ENCODE measurements at regions not wholly inside any gene's neighbourhood (a gene's known extent, or its start where the extent isn't known, plus 50 kb on each side); places are given as distances from the start of the nearest gene placed in this dataset.

GRCh38 chr10:4306871-4307270, 519.1 kb upstream of the AKR1E2 start:
- ChIA-PET POLR2A (interaction anchor here (0.6 kb wide), 1 partner anchor 350 kb away, joined by 3 read pairs; no protein-coding TSS in a partner anchor), CTCF (ENCODE audit: low intra/inter-chr PET ratio) (no interaction called here)
- in situ Hi-C loops (cut with MboI), result no loop called here
- TF ChIP-seq MAFK (IDR thresholded peaks at IDR 0.05; ENCODE audit: low read length) (no peak), RBM34 (IDR thresholded peaks at IDR 0.05; ENCODE audit: borderline replicate concordance, insufficient read depth, low read length) (no peak), RBBP5 (IDR thresholded peaks at IDR 0.05; ENCODE audit: borderline replicate concordance, insufficient read depth, low read length, poor library complexity, severe bottlenecking) (no peak), RNF2 (IDR thresholded peaks at IDR 0.05) (no peak), ZNF184 (CRISPR knock-in tag; IDR thresholded peaks at IDR 0.05) (no peak), SREBF2 (CRISPR knock-in tag; IDR thresholded peaks at IDR 0.05) (no peak), GTF3C2 (IDR thresholded peaks at IDR 0.05; ENCODE audit: borderline replicate concordance, extremely low read depth, insufficient read length) (no peak), RBM14 (IDR thresholded peaks at IDR 0.05; ENCODE audit: borderline replicate concordance, insufficient read depth, low read depth, low read length) (no peak), CHD2 (IDR thresholded peaks at IDR 0.05; ENCODE audit: low read depth, low read length) (no peak), TAF9B (IDR thresholded peaks at IDR 0.05; ENCODE audit: partially characterized antibody) (no peak), ZBTB2 (IDR thresholded peaks at IDR 0.05) (no peak), NFXL1 (CRISPR knock-in tag; IDR thresholded peaks at IDR 0.05) (no peak), MTA2 (IDR thresholded peaks at IDR 0.05; ENCODE audit: low read depth) (no peak), THRB (CRISPR knock-in tag; conservative IDR thresholded peaks at IDR 0.05) (no peak), MYC (IDR thresholded peaks at IDR 0.05; ENCODE audit: low read depth, low read length) (no peak), MYC (CRISPR knock-in tag; IDR thresholded peaks at IDR 0.05; ENCODE audit: borderline replicate concordance, low read depth) (no peak), XRCC5 (IDR thresholded peaks at IDR 0.05; ENCODE audit: low read depth, low read length) (no peak), PHB2 (IDR thresholded peaks at IDR 0.05; ENCODE audit: low read depth) (no peak), ZNF785 (CRISPR knock-in tag; IDR thresholded peaks at IDR 0.05) (no peak), ZFP30 (CRISPR knock-in tag; IDR thresholded peaks at IDR 0.05; ENCODE audit: borderline replicate concordance) (no peak), ZNF699 (CRISPR knock-in tag; IDR thresholded peaks at IDR 0.05; ENCODE audit: insufficient replicate concordance) (no peak)
- no peak for ATAC-seq
- H3K79me2 ChIP-seq (ENCODE audit: control insufficient read depth, insufficient read depth, low read length), result no peaks in the 10 kb centered on the region
- BruUV-seq (replicated peaks), result no TSS peak
- no peak overlapping the region for H3K27ac ChIP-seq (ENCODE audit: extremely low read depth, low read depth, low read length)
- no peak overlapping the region for H3K4me2 ChIP-seq (ENCODE audit: insufficient read depth, low read length)
- DNase-seq (ENCODE audit: extremely low read depth in 1 of 4, low spot score in 3 of 4), result no peak
- no peaks in the 10 kb centered on the region for H4K20me1 ChIP-seq (replicated peaks; ENCODE audit: control insufficient read depth, insufficient read depth, low read length)
- H2AFZ ChIP-seq (ENCODE audit: low read depth, low read length), result no peak overlapping the region
- H3K9me1 ChIP-seq (ENCODE audit: control insufficient read depth, insufficient read depth, low read length), result no peaks in the 10 kb centered on the region
- no peak for FAIRE-seq
- no peaks in the 10 kb centered on the region for H3K9me3 ChIP-seq (replicated peaks; ENCODE audit: control insufficient read depth, insufficient read depth, low read depth, low read length)
- H3K27me3 ChIP-seq (ENCODE audit: control insufficient read depth in 2 of 2, insufficient read depth in 2 of 2, low read length in 2 of 2), result no peaks in the 10 kb centered on the region
- H3K4me3 ChIP-seq, result no peak overlapping the region
- WGBS (ENCODE audit: insufficient coverage, low coverage, missing lambda C conversion rate), result 0% methylated on average over 3 of the region's 3 CpGs
- no peaks in the 10 kb centered on the region for H3K4me1 ChIP-seq (replicated peaks in 1 of 2; ENCODE audit: control insufficient read depth in 2 of 2, insufficient read depth in 2 of 2, low read length in 2 of 2)
- intact Hi-C loops (cut with micrococcal nuclease), result no loop called here
- H3K36me3 ChIP-seq (ENCODE audit: control insufficient read depth, insufficient read depth, low read length), result no peaks in the 10 kb centered on the region
- H3K9ac ChIP-seq (ENCODE audit: insufficient read depth in 1 of 2, low read depth in 2 of 2, low read length in 2 of 2), result no peak overlapping the region

All from K562 (cell line).